ENCODE measurements at regions not wholly inside any gene's neighbourhood (a gene's known extent, or its start where the extent isn't known, plus 50 kb on each side); places are given as distances from the start of the nearest gene placed in this dataset.

- intact Hi-C loops (cut with DNase I) = no loop called here
- Histone ChIP-seq H3K4me1 (no peaks in the 10 kb centered on the region), H3K36me3 (no peaks in the 10 kb centered on the region), H3K9me3 (peaks cover 13% of the 10 kb centered on the region), H3K27ac (no peak overlapping the region), H3K4me3 (no peak overlapping the region), H3K27me3 (ENCODE audit: low read depth) (no peaks in the 10 kb centered on the region)
- DNase-seq (no peak), ATAC-seq (no peak)
- no peak for TF ChIP-seq CTCF (IDR thresholded peaks at IDR 0.05)
Measured at GRCh38 chr19:31699421-31699820, 350.2 kb upstream of the TSHZ3 start.

GRCh38 chr19:31701146-31701545 is 351.9 kb upstream of the TSHZ3 start:
- H3K9me3 ChIP-seq = peaks cover 13% of the 10 kb centered on the region
- H3K27me3 ChIP-seq (ENCODE audit: low read depth) = no peaks in the 10 kb centered on the region
- ATAC-seq (peak in 1 of 2 donors; percentile 28), DNase-seq (no peak)
- no peaks in the 10 kb centered on the region for H3K36me3 ChIP-seq
- TF ChIP-seq CTCF (IDR thresholded peaks at IDR 0.05) = no peak
- no peaks in the 10 kb centered on the region for H3K4me1 ChIP-seq
- no peak overlapping the region for H3K27ac ChIP-seq
- intact Hi-C loops (cut with DNase I) = no loop called here
- H3K4me3 ChIP-seq = no peak overlapping the region

- intact Hi-C loops (cut with DNase I) = no loop called here
- no peak for TF ChIP-seq CTCF (IDR thresholded peaks at IDR 0.05)
- Histone ChIP-seq H3K27me3 (ENCODE audit: low read depth) (no peaks in the 10 kb centered on the region), H3K9me3 (peaks cover 13% of the 10 kb centered on the region), H3K4me3 (no peak overlapping the region), H3K36me3 (no peaks in the 10 kb centered on the region), H3K27ac (no peak overlapping the region), H3K4me1 (no peaks in the 10 kb centered on the region)
- no peak for ATAC-seq
- DNase-seq = no peak
Measured at GRCh38 chr19:31705656-31706055, 356.4 kb upstream of the TSHZ3 start.

GRCh38 chr19:31706131-31706530 is 356.9 kb upstream of the TSHZ3 start:
- H3K4me1 ChIP-seq = no peaks in the 10 kb centered on the region
- no peak overlapping the region for H3K4me3 ChIP-seq
- DNase-seq = no peak
- intact Hi-C loops (cut with DNase I) = no loop called here
- TF ChIP-seq CTCF (IDR thresholded peaks at IDR 0.05) = no peak
- H3K27me3 ChIP-seq (ENCODE audit: low read depth) = no peaks in the 10 kb centered on the region
- no peak overlapping the region for H3K27ac ChIP-seq
- peaks cover 13% of the 10 kb centered on the region for H3K9me3 ChIP-seq
- no peak for ATAC-seq
- H3K36me3 ChIP-seq = no peaks in the 10 kb centered on the region

- Histone ChIP-seq H3K27me3 (ENCODE audit: low read depth) (no peaks in the 10 kb centered on the region), H3K4me1 (no peaks in the 10 kb centered on the region), H3K9me3 (peaks cover 16% of the 10 kb centered on the region), H3K36me3 (no peaks in the 10 kb centered on the region), H3K4me3 (no peak overlapping the region), H3K27ac (no peak overlapping the region)
- intact Hi-C loops (cut with DNase I) = no loop called here
- TF ChIP-seq CTCF (IDR thresholded peaks at IDR 0.05) = no peak
- DNase-seq (no peak), ATAC-seq (no peak)
Measured at GRCh38 chr19:31706691-31707620, 357.7 kb upstream of the TSHZ3 start.

Measured in lower lobe of right lung (tissue), 2 donors.